ENCODE measurements at regions not wholly inside any gene's neighbourhood (a gene's known extent, or its start where the extent isn't known, plus 50 kb on each side); places are given as distances from the start of the nearest gene placed in this dataset.

DNA sequence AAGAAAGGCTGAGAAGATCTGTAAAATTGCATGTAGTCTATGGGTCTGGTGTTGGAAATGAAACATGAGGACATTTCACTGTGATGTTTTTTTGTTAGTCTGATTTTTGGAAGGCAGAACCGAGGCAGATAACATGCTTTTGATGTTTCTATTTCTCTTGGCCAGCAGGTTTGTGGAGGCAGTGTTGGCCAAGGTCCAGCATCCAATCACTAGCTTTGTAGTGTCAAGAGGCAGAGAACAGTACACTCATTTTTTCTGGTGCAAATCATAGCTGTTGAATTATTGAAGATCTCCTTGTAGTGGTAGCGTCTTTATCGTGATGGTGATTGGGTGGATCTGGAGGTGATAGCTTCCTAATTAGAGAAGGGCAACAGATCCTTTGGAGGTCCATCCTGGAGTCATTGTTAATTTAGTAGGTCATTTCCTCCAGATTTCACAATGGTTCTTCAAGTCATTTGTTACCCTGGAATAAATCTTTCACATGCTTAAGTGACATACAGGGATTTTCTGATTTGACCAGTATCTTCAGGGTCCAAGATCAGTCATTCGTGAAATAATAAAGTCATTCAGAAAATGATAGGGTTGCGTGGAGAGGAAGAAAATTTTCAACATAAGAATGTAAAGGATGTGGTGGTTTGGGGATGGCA lies 252.4 kb upstream of the CPNE8 start:
- H2AFZ ChIP-seq (ENCODE audit: low read depth, low read length), result no peak overlapping the region
- FAIRE-seq (no peak), DNase-seq (ENCODE audit: low read depth, low spot score) (no peak)
- intact Hi-C loops (cut with micrococcal nuclease), result no loop called here
- no peak overlapping the region for H3K27ac ChIP-seq (ENCODE audit: insufficient read depth, low read depth, low read length)
- CTCF ChIA-PET, result interaction anchor here (1.1 to 2.2 kb wide), 3 partner anchors 8 to 493 kb away, joined by 3 to 8 read pairs (median 3); no protein-coding TSS in a partner anchor
- dilution Hi-C loops (cut with MboI; ENCODE audit: extremely low pct_ligation_motif_present, low sequenced_read_pairs), result no loop called here
- no peaks in the 10 kb centered on the region for H3K9me3 ChIP-seq (replicated peaks; ENCODE audit: control insufficient read depth, insufficient read depth, low read length)
- no peaks in the 10 kb centered on the region for H4K20me1 ChIP-seq (replicated peaks; ENCODE audit: control insufficient read depth, extremely low read depth, insufficient read depth, low read length)
- no peaks in the 10 kb centered on the region for H3K36me3 ChIP-seq (ENCODE audit: control insufficient read depth in 2 of 2, extremely low read depth in 1 of 2, insufficient read depth in 2 of 2, low read length in 2 of 2)
- BruUV-seq (replicated peaks), result no TSS peak
- H3K4me2 ChIP-seq (ENCODE audit: insufficient read depth, low read length), result no peak overlapping the region
- POLR2A ChIA-PET, result no interaction called here
- peaks cover 0 to 2% of the 10 kb centered on the region in 2 experiments for H3K27me3 ChIP-seq (ENCODE audit: control insufficient read depth in 2 of 2, insufficient read depth in 2 of 2, low read length in 2 of 2)
- H3K4me3 ChIP-seq (replicated peaks in 1 of 3; ENCODE audit: insufficient read depth in 1 of 3, low read depth in 1 of 3, low read length in 3 of 3), result no peak overlapping the region
- no peak for TF ChIP-seq FOS (IDR thresholded peaks at IDR 0.05; ENCODE audit: borderline replicate concordance, insufficient read depth, low read length)
- TF ChIP-seq POLR2AphosphoS5 (IDR thresholded peaks at IDR 0.05; ENCODE audit: insufficient read depth, low read depth, low read length), result no peak
- no peak for TF ChIP-seq EZH2 (IDR thresholded peaks at IDR 0.05; ENCODE audit: borderline replicate concordance, low read depth, low read length, severe bottlenecking)
- no peak for TF ChIP-seq JUN (IDR thresholded peaks at IDR 0.05; ENCODE audit: borderline replicate concordance, insufficient read depth, insufficient read length, low read depth)
- no peak for TF ChIP-seq MYC (IDR thresholded peaks at IDR 0.05; ENCODE audit: low read depth, low read length)
- TF ChIP-seq, protein P1, sequence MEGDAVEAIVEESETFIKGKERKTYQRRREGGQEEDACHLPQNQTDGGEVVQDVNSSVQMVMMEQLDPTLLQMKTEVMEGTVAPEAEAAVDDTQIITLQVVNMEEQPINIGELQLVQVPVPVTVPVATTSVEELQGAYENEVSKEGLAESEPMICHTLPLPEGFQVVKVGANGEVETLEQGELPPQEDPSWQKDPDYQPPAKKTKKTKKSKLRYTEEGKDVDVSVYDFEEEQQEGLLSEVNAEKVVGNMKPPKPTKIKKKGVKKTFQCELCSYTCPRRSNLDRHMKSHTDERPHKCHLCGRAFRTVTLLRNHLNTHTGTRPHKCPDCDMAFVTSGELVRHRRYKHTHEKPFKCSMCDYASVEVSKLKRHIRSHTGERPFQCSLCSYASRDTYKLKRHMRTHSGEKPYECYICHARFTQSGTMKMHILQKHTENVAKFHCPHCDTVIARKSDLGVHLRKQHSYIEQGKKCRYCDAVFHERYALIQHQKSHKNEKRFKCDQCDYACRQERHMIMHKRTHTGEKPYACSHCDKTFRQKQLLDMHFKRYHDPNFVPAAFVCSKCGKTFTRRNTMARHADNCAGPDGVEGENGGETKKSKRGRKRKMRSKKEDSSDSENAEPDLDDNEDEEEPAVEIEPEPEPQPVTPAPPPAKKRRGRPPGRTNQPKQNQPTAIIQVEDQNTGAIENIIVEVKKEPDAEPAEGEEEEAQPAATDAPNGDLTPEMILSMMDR (IDR thresholded peaks at IDR 0.05; ENCODE audit: extremely low read depth in 1 of 2, insufficient read depth in 1 of 2, low read depth in 1 of 2, low read length in 2 of 2), result no peak
- TF ChIP-seq POLR2A (IDR thresholded peaks at IDR 0.05; ENCODE audit: low read depth, low read length), result no peak
- TF ChIP-seq, protein P2, sequence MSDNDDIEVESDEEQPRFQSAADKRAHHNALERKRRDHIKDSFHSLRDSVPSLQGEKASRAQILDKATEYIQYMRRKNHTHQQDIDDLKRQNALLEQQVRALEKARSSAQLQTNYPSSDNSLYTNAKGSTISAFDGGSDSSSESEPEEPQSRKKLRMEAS (IDR thresholded peaks at IDR 0.05; ENCODE audit: insufficient read depth, insufficient read length), result no peak
- TF ChIP-seq GATA2 (IDR thresholded peaks at IDR 0.05; ENCODE audit: insufficient read depth, insufficient read length, low read depth, low read length), result no peak
- no peak overlapping the region for H3K9ac ChIP-seq (replicated peaks; ENCODE audit: extremely low read depth, insufficient read depth, low read length)
- H3K9me1 ChIP-seq (replicated peaks; ENCODE audit: control insufficient read depth, extremely low read depth, insufficient read depth, low read length), result no peaks in the 10 kb centered on the region
- H3K4me1 ChIP-seq (ENCODE audit: control insufficient read depth, extremely low read depth, insufficient read depth, low read length), result no peaks in the 10 kb centered on the region
- H3K79me2 ChIP-seq (ENCODE audit: control insufficient read depth, insufficient read depth, low read length), result no peaks in the 10 kb centered on the region

Data from endothelial cell of umbilical vein (primary cell).